ENCODE measurements at regions not wholly inside any gene's neighbourhood (a gene's known extent, or its start where the extent isn't known, plus 50 kb on each side); places are given as distances from the start of the nearest gene placed in this dataset.

DNA sequence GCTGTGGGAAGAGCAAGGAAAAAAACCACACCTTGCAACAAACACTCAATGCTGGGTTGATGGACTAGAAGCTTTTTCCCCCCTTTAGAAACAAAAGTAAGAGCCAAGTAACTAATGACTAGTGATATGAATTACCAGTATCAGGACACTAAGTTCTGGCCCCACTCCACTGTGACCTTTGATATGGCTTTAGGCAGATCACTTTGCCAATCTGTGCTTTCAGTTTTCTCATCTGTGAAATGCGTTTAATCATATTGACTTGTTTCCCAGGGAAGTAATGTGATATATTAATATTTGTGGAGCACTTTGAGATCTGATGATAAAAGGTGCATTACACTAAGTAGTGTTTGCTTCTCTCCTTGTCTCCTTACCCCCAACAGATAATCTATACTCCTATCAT is 319.3 kb upstream of the SATB1 start:
- no peaks in the 10 kb centered on the region for H3K27me3 Mint-ChIP-seq (ENCODE audit: low read depth)
- H3K79me1 ChIP-seq (ENCODE audit: insufficient read depth, low read depth, low read length, poor library complexity, severe bottlenecking) = no peaks in the 10 kb centered on the region
- no peak overlapping the region for H4K91ac ChIP-seq (ENCODE audit: insufficient read length, low read depth, low read length)
- no peak overlapping the region for H3K9ac ChIP-seq (ENCODE audit: extremely low read depth, insufficient read length, low read length)
- H3K36me3 Mint-ChIP-seq (ENCODE audit: insufficient read depth in 1 of 3, low read depth in 3 of 3) = no peaks in the 10 kb centered on the region
- H3K56ac ChIP-seq (ENCODE audit: insufficient read length, low read depth, low read length) = no peak overlapping the region
- TF ChIP-seq, protein P1, sequence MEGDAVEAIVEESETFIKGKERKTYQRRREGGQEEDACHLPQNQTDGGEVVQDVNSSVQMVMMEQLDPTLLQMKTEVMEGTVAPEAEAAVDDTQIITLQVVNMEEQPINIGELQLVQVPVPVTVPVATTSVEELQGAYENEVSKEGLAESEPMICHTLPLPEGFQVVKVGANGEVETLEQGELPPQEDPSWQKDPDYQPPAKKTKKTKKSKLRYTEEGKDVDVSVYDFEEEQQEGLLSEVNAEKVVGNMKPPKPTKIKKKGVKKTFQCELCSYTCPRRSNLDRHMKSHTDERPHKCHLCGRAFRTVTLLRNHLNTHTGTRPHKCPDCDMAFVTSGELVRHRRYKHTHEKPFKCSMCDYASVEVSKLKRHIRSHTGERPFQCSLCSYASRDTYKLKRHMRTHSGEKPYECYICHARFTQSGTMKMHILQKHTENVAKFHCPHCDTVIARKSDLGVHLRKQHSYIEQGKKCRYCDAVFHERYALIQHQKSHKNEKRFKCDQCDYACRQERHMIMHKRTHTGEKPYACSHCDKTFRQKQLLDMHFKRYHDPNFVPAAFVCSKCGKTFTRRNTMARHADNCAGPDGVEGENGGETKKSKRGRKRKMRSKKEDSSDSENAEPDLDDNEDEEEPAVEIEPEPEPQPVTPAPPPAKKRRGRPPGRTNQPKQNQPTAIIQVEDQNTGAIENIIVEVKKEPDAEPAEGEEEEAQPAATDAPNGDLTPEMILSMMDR (conservative IDR thresholded peaks at IDR 0.05) = no peak
- no peak for DNase-seq
- no peak overlapping the region for H3K23ac ChIP-seq (ENCODE audit: insufficient read length, low read depth, low read length)
- H4K5ac ChIP-seq (ENCODE audit: insufficient read length, low read depth, low read length) = no peak overlapping the region
- H2BK120ac ChIP-seq (ENCODE audit: low read depth, low read length, poor library complexity, severe bottlenecking) = no peak overlapping the region
- no peak overlapping the region for H2AK5ac ChIP-seq (ENCODE audit: insufficient read length, low read length)
- H3K9me3 Mint-ChIP-seq = no peaks in the 10 kb centered on the region
- no peak overlapping the region for H2BK5ac ChIP-seq (ENCODE audit: insufficient read length, low read length)
- no peak overlapping the region for H3K18ac ChIP-seq (ENCODE audit: insufficient read length, low read depth, low read length)
- no peak overlapping the region for H2BK20ac ChIP-seq (ENCODE audit: low read depth, low read length, poor library complexity, severe bottlenecking)
- H3K27ac Mint-ChIP-seq = no peak overlapping the region
- no peak overlapping the region for H2AFZ ChIP-seq (ENCODE audit: low read length)
- no peaks in the 10 kb centered on the region for H3K9me3 ChIP-seq (ENCODE audit: control insufficient read depth, low read depth, low read length)
- H3K23me2 ChIP-seq (ENCODE audit: insufficient read length, low read depth, low read length, poor library complexity, severe bottlenecking) = no peaks in the 10 kb centered on the region
- H3K27ac ChIP-seq (ENCODE audit: insufficient read length, low read depth, low read length) = no peak overlapping the region
- H4K20me1 ChIP-seq (ENCODE audit: control insufficient read depth, insufficient read depth, insufficient read length) = no peaks in the 10 kb centered on the region
- H3K4ac ChIP-seq (ENCODE audit: low read depth, low read length) = no peak overlapping the region
- no peaks in the 10 kb centered on the region for H3K27me3 ChIP-seq (ENCODE audit: insufficient read depth, low read length)
- H3K4me1 ChIP-seq (ENCODE audit: insufficient read depth, low read length) = no peaks in the 10 kb centered on the region
- no peak overlapping the region for H3K4me2 ChIP-seq (ENCODE audit: insufficient read depth, insufficient read length, low read length)
- no peak overlapping the region for H3K4me3 Mint-ChIP-seq
- H3K79me2 ChIP-seq (ENCODE audit: insufficient read depth, low read length) = no peaks in the 10 kb centered on the region
- H2BK12ac ChIP-seq (ENCODE audit: insufficient read length, low read depth, low read length) = no peak overlapping the region
- H3K14ac ChIP-seq (ENCODE audit: insufficient read depth, low read length) = no peak overlapping the region
- H3T11ph ChIP-seq (ENCODE audit: low read length) = no peak overlapping the region
- H3K4me1 Mint-ChIP-seq = peaks cover 0 to 5% of the 10 kb centered on the region in 2 experiments; a peak in 3 of 4 replicates
- H2BK15ac ChIP-seq (ENCODE audit: low read depth, low read length) = no peak overlapping the region
- WGBS (ENCODE audit: extremely low coverage, insufficient read length, low lambda C conversion rate) = no CpG with 5 or more reads among the region's 1 CpG
- H4K8ac ChIP-seq (replicated peaks; ENCODE audit: insufficient read length, low read depth, low read length) = no peak overlapping the region
